ENCODE measurements at regions not wholly inside any gene's neighbourhood (a gene's known extent, or its start where the extent isn't known, plus 50 kb on each side); places are given as distances from the start of the nearest gene placed in this dataset.

DNA sequence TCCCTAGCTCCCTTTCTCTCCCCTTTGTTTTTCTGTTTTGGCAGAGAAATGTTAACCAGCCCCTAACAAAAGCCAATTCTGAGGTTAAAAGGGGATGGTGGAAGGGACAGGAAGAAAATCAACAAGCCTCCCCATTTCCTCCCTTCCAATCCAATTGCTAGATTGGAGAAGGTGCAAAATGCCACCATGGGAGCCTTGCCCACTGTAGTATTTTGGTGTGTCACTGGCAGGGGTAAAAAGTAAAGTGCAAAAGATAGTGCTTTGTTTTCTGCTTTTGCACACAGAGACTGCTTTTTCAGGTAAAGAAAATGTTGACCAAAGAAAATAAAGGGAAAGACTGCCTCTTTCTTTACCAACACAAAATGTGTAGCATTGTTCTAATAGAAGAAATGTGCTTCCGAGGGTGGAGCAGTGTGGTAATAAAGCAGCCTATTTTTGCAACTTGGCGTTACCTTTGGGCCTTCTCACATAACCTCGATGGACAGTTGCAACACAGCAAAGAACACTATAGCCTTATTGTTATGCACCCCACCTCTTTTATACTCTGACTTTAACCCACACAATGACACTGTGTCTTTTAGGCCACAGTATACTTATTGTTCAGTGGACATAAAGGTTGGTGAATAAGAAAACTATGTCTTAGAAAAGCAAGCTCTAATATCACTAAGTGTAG lies 861.8 kb downstream of the BCL11A start:
- no peak for TF ChIP-seq CTCF (IDR thresholded peaks at IDR 0.05; ENCODE audit: borderline replicate concordance, extremely low read depth, low read length, poor library complexity, severe bottlenecking)
- no peak for TF ChIP-seq EZH2 (IDR thresholded peaks at IDR 0.05; ENCODE audit: borderline replicate concordance, low read depth, low read length, severe bottlenecking)
